H1 (cell line): ENCODE measurements at regions not wholly inside any gene's neighbourhood (a gene's known extent, or its start where the extent isn't known, plus 50 kb on each side); places are given as distances from the start of the nearest gene placed in this dataset.

Experiments used
- CTCF ChIA-PET: fragments of 300-600 bp; sonication (Branson Sonifier 250); formaldehyde crosslinking; loops from one replicate; lab custom pipeline; 2021; ENCODE audit not compliant: partially characterized antibody; lab: Charles Lee
- POLR2A ChIA-PET: fragments of 300-600 bp; sonication (Branson Sonifier 250); formaldehyde crosslinking; loops from one replicate; lab custom pipeline; 2021; ENCODE audit warnings: inconsistent platforms; ENCODE audit not compliant: partially characterized antibody; lab: Charles Lee
- DNase-seq, 2 experiments: peaks; one replicate each; pipeline versions ENCODE4 v3.0.0 to v3.0.0-alpha.2; 2010 to 2022; ENCODE audit warnings: low spot score in 2 of 2, low read depth in 1 of 2, mixed read lengths in 1 of 2
- FAIRE-seq: peaks from 2 replicates; lab custom pipeline; 2011; peaks lifted over from hg19 to GRCh38; lab: Jason Lieb, UNC
- H2AFZ ChIP-seq: 2 replicates; pipeline ENCODE4 v1.8.1; 2012; ENCODE audit warnings: low read length, inconsistent platforms
- H2AK5ac ChIP-seq: 2 replicates; pipeline ENCODE4 v1.6.1; 2013; ENCODE audit warnings: low read depth, low read length
- H2BK120ac ChIP-seq: replicated peaks from 2 replicates; pipeline ENCODE3; 2013; ENCODE audit warnings: low read depth, low read length, inconsistent platforms
- H2BK12ac ChIP-seq: 2 replicates; pipeline ENCODE4 v1.6.1; 2013; ENCODE audit warnings: low read depth, low read length
- H2BK15ac ChIP-seq: 2 replicates; pipeline ENCODE4 v1.6.1; 2013; ENCODE audit warnings: low read length
- H2BK20ac ChIP-seq: 2 replicates; pipeline ENCODE4 v1.6.1; 2013; ENCODE audit warnings: low read length
- H2BK5ac ChIP-seq: 2 replicates; pipeline ENCODE4 v1.6.1; 2013; ENCODE audit warnings: low read depth, low read length
- H3K14ac ChIP-seq: 2 replicates; pipeline ENCODE4 v1.6.1; 2013; ENCODE audit warnings: inconsistent platforms; ENCODE audit not compliant: insufficient read length
- H3K18ac ChIP-seq: 2 replicates; pipeline ENCODE4 v1.6.1; 2013; ENCODE audit warnings: low read length; ENCODE audit errors: extremely low read depth
- H3K23ac ChIP-seq: 2 replicates; pipeline ENCODE4 v1.6.1; 2013; ENCODE audit warnings: inconsistent platforms; ENCODE audit not compliant: insufficient read length
- H3K23me2 ChIP-seq: 2 replicates; pipeline ENCODE4 v1.6.1; 2013; ENCODE audit warnings: low read depth, low read length
- H3K27ac ChIP-seq: 2 replicates; pipeline ENCODE4 v1.6.1; 2011; ENCODE audit warnings: low read depth, low read length, inconsistent platforms
- H3K27me3 ChIP-seq, 4 experiments: replicated peaks in 1 of 4; 1 replicate in 1 of 4; 2 replicates in 3 of 4; pipeline versions ENCODE4 v1.6.1 to v1.8.1; 2011 to 2013; ENCODE audit warnings: low read length in 3 of 4, mild to moderate bottlenecking in 3 of 4, inconsistent platforms in 2 of 4, mixed read lengths in 2 of 4, moderate library complexity in 1 of 4; ENCODE audit not compliant: control insufficient read depth in 3 of 4, insufficient read depth in 3 of 4; ENCODE audit errors: extremely low read depth in 1 of 4
- H3K36me3 ChIP-seq, 4 experiments: 2 replicates each; pipeline versions ENCODE4 v1.6.1 to v1.8.1; 2011 to 2013; ENCODE audit warnings: mild to moderate bottlenecking in 4 of 4, low read length in 3 of 4, moderate library complexity in 2 of 4, control low read depth in 1 of 4, inconsistent platforms in 1 of 4; ENCODE audit not compliant: insufficient read depth in 4 of 4, control insufficient read depth in 2 of 4
- H3K4ac ChIP-seq: replicated peaks from 2 replicates; pipeline ENCODE3; 2013; ENCODE audit warnings: low read length, low read depth, mixed read lengths, inconsistent platforms; ENCODE audit not compliant: insufficient read length
- H3K4me1 ChIP-seq, 4 experiments: replicated peaks in 1 of 4; 1 replicate in 1 of 4; 2 replicates in 3 of 4; pipeline versions ENCODE4 v1.6.1 to v1.8.1; 2011 to 2013; ENCODE audit warnings: low read length in 3 of 4, inconsistent platforms in 2 of 4, mixed read lengths in 1 of 4; ENCODE audit not compliant: insufficient read depth in 4 of 4, control insufficient read depth in 3 of 4
- H3K4me2 ChIP-seq, 2 experiments: 2 replicates each; pipeline versions ENCODE4 v1.6.1 to v1.8.1; 2011 to 2013; ENCODE audit warnings: low read depth in 2 of 2, low read length in 2 of 2, control low read depth in 1 of 2, inconsistent platforms in 1 of 2, mild to moderate bottlenecking in 1 of 2; ENCODE audit not compliant: insufficient read depth in 1 of 2
- H3K4me3 ChIP-seq, 4 experiments: fragments of 200-600, 300-600 bp in 1 of 4; sonication (generic), shearing (Covaris generic), sonication (Bioruptor Twin) in 1 of 4; 2 replicates each; pipeline versions ENCODE4 v1.5.1 to v1.8.1; 2011 to 2016; ENCODE audit warnings: low read length in 4 of 4, low read depth in 3 of 4, control low read depth in 2 of 4, inconsistent platforms in 2 of 4, mild to moderate bottlenecking in 2 of 4, mixed read lengths in 1 of 4, moderate library complexity in 1 of 4; ENCODE audit not compliant: insufficient read depth in 2 of 4; ENCODE audit errors: extremely low read depth in 1 of 4
- H3K56ac ChIP-seq: replicated peaks from 2 replicates; pipeline ENCODE3; 2013; ENCODE audit warnings: low read depth, mild to moderate bottlenecking, mixed read lengths, low read length, inconsistent platforms; ENCODE audit not compliant: insufficient read length
- H3K79me1 ChIP-seq: 2 replicates; pipeline ENCODE4 v1.6.1; 2013; ENCODE audit warnings: low read depth, low read length, control low read depth
- H3K79me2 ChIP-seq, 2 experiments: 2 replicates each; pipeline versions ENCODE4 v1.6.1 to v1.8.1; 2012 to 2013; ENCODE audit warnings: low read length in 2 of 2, mild to moderate bottlenecking in 2 of 2, inconsistent platforms in 1 of 2; ENCODE audit not compliant: insufficient read depth in 2 of 2, control insufficient read depth in 1 of 2
- H3K9ac ChIP-seq, 4 experiments: replicated peaks in 1 of 4; 1 replicate in 1 of 4; 2 replicates in 3 of 4; pipeline versions ENCODE4 v1.6.1 to v1.8.1; 2011 to 2013; ENCODE audit warnings: low read depth in 3 of 4, low read length in 3 of 4, control low read depth in 2 of 4, mild to moderate bottlenecking in 2 of 4, moderate library complexity in 2 of 4, inconsistent platforms in 1 of 4; ENCODE audit errors: extremely low read depth in 1 of 4
- H3K9me3 ChIP-seq, 2 experiments: 2 replicates each; pipeline versions ENCODE4 v1.6.1 to v1.8.1; 2012 to 2013; ENCODE audit warnings: mild to moderate bottlenecking in 2 of 2, moderate library complexity in 2 of 2, control low read depth in 1 of 2, inconsistent platforms in 1 of 2, low read depth in 1 of 2, low read length in 1 of 2, mixed read lengths in 1 of 2; ENCODE audit not compliant: insufficient read depth in 2 of 2
- H4K20me1 ChIP-seq, 2 experiments: replicated peaks in 1 of 2; 2 replicates each; pipeline versions ENCODE3 to v1.8.1; 2011 to 2013; ENCODE audit warnings: inconsistent platforms in 2 of 2, low read length in 2 of 2, mild to moderate bottlenecking in 1 of 2; ENCODE audit not compliant: insufficient read depth in 2 of 2, control insufficient read depth in 1 of 2
- H4K5ac ChIP-seq: 2 replicates; pipeline ENCODE4 v1.6.1; 2013; ENCODE audit warnings: low read length, low read depth, mixed read lengths, inconsistent platforms; ENCODE audit not compliant: insufficient read length
- H4K8ac ChIP-seq: 2 replicates; pipeline ENCODE4 v1.8.0; 2013; ENCODE audit warnings: mild to moderate bottlenecking, moderate library complexity, low read length, inconsistent platforms; ENCODE audit not compliant: insufficient read depth; ENCODE audit errors: extremely low read depth
- H4K91ac ChIP-seq: replicated peaks from 2 replicates; pipeline ENCODE3; 2013; ENCODE audit warnings: low read length, mixed read lengths, inconsistent platforms; ENCODE audit not compliant: insufficient read length
- ATF3 ChIP-seq: IDR thresholded peaks from 2 replicates; pipeline ENCODE4 v1.6.1; 2011; ENCODE audit warnings: low read depth, mild to moderate bottlenecking, low read length; ENCODE audit not compliant: insufficient read depth
- GTF2F1 ChIP-seq: IDR thresholded peaks from 2 replicates; pipeline ENCODE4 v1.6.1; 2012; ENCODE audit warnings: low read depth, low read length, improper control_type of control experiment, borderline replicate concordance
- KDM4A ChIP-seq: IDR thresholded peaks from one replicate; pipeline ENCODE4 v1.7.1; 2012; ENCODE audit warnings: low read depth, mild to moderate bottlenecking, moderate library complexity, low read length, inconsistent platforms; ENCODE audit not compliant: severe bottlenecking
- NRF1 ChIP-seq: IDR thresholded peaks from 2 replicates; pipeline ENCODE4 v1.6.1; 2011; ENCODE audit warnings: mild to moderate bottlenecking, low read depth, low read length, improper control_type of control experiment
- POLR2AphosphoS5 ChIP-seq: IDR thresholded peaks from 2 replicates; pipeline ENCODE4 v1.6.1; 2011; ENCODE audit warnings: low read depth, low read length
- SUZ12 ChIP-seq: fragments of 200-600 bp; sonication (generic); IDR thresholded peaks from 2 replicates; pipeline ENCODE4 v1.6.1; 2012; ENCODE audit warnings: mild to moderate bottlenecking, inconsistent platforms, low read length, moderate library complexity, mixed read lengths
- WGBS, 2 experiments: shearing (Covaris generic) in 1 of 2; methylation state at CpG; one replicate each; pipeline versions ENCODE4 v1.1.6 to v1.1.7; 2013 to 2015; ENCODE audit warnings: low lambda C conversion rate in 2 of 2, mixed read lengths in 2 of 2, inconsistent platforms in 1 of 2, low coverage in 1 of 2, missing lambda C conversion rate in 1 of 2; ENCODE audit not compliant: insufficient replicate concordance in 2 of 2, insufficient coverage in 1 of 2, insufficient read length in 1 of 2; ENCODE audit errors: extremely low coverage in 1 of 2, missing lambda C conversion rate in 1 of 2; 5-methylcytosine and 5-hydroxymethylcytosine counted together

- Histone ChIP-seq H3K4me3 (no peak overlapping the region), H3K18ac (no peak overlapping the region), H4K20me1 (no peaks in the 10 kb centered on the region), H3K36me3 (no peaks in the 10 kb centered on the region), H3K79me1 (no peaks in the 10 kb centered on the region), H3K27me3 (no peaks in the 10 kb centered on the region), H3K4ac (no peak overlapping the region), H3K23ac (no peak overlapping the region), H2BK5ac (no peak overlapping the region), H3K14ac (no peak overlapping the region), H3K9ac (no peak overlapping the region), H2BK120ac (no peak overlapping the region), H2AK5ac (no peak overlapping the region), H3K79me2 (no peaks in the 10 kb centered on the region), H3K4me2 (no peak overlapping the region), H3K9me3 (peaks cover 7 to 9% of the 10 kb centered on the region in 2 experiments; a peak in 2 of 4 replicates), H4K5ac (no peak overlapping the region), H2AFZ (no peak overlapping the region), H3K4me1 (no peaks in the 10 kb centered on the region), H3K27ac (no peak overlapping the region), H4K8ac (no peak overlapping the region), H2BK12ac (no peak overlapping the region), H2BK15ac (no peak overlapping the region), H3K56ac (no peak overlapping the region), H4K91ac (no peak overlapping the region), H2BK20ac (no peak overlapping the region), H3K23me2 (no peaks in the 10 kb centered on the region)
- FAIRE-seq (no peak), DNase-seq (no peak)
- no peak for TF ChIP-seq SUZ12
- no peak for TF ChIP-seq KDM4A
- no peak for TF ChIP-seq GTF2F1
- no peak for TF ChIP-seq ATF3
- no peak for TF ChIP-seq POLR2AphosphoS5
- TF ChIP-seq NRF1 = no peak
- POLR2A ChIA-PET = no interaction called here
- 100% methylated on average over 2 of the region's 2 CpGs; no CpG with 5 or more reads in 1 of the 2 experiments for WGBS, 2 experiments
- CTCF ChIA-PET = no interaction called here
Observed at GRCh38 chrX:39298821-39299220, 497.6 kb downstream of the MID1IP1 start.
